GM21390 (cell line): ENCODE measurements at regions not wholly inside any gene's neighbourhood (a gene's known extent, or its start where the extent isn't known, plus 50 kb on each side); places are given as distances from the start of the nearest gene placed in this dataset.
A peak's percentile ranks its signal among the peaks of the same experiment; 100 is the strongest.
"Not testable (repeated sequence)": the region's sequence is repeated elsewhere in the genome, so short reads cannot be mapped to it uniquely, and the experiment has no call there.

ENCODE experiments used
- ATAC-seq: cut with Tn5 transposase; IDR thresholded peaks from one replicate; pipeline ENCODE4 v1.9.1; 2021; ENCODE audit not compliant: unreplicated experiment

GRCh38 chr10:61612450-61612849, 50.3 kb upstream of the CABCOCO1 start:
- no peak for ATAC-seq

GRCh38 chr10:61612009-61612408, 50.7 kb upstream of the CABCOCO1 start:
- no peak for ATAC-seq

GRCh38 chr10:61609701-61610100, 53.0 kb upstream of the CABCOCO1 start:
- ATAC-seq = no peak

GRCh38 chr10:61608255-61609033, 54.3 kb upstream of the CABCOCO1 start:
- ATAC-seq = no peak

GRCh38 chr10:61606959-61607907, 55.5 kb upstream of the CABCOCO1 start:
- ATAC-seq = no peak

- no peak for ATAC-seq
Observed at GRCh38 chr10:61605221-61605620, 57.5 kb upstream of the CABCOCO1 start.

- no peak for ATAC-seq
Observed at GRCh38 chr10:61600399-61600798, 62.3 kb upstream of the CABCOCO1 start.

GRCh38 chr10:61594430-61594829, 68.3 kb upstream of the CABCOCO1 start:
- ATAC-seq = no peak

GRCh38 chr10:61592581-61592980, 70.1 kb upstream of the CABCOCO1 start:
- peak; percentile 79 for ATAC-seq

GRCh38 chr10:61589547-61590243, 73.0 kb upstream of the CABCOCO1 start:
- no peak for ATAC-seq

- ATAC-seq = no peak
Observed at GRCh38 chr10:61588770-61589211, 73.9 kb upstream of the CABCOCO1 start.

- no peak for ATAC-seq
Observed at GRCh38 chr10:61586829-61587228, 75.9 kb upstream of the CABCOCO1 start.

GRCh38 chr10:61580608-61581007, 82.1 kb upstream of the CABCOCO1 start:
- ATAC-seq = no peak

GRCh38 chr10:61570204-61570603, 92.5 kb upstream of the CABCOCO1 start:
- ATAC-seq = not testable (repeated sequence)

- ATAC-seq = no peak
Observed at GRCh38 chr10:61567729-61568128, 95.0 kb upstream of the CABCOCO1 start.

GRCh38 chr10:61565819-61566560, 96.7 kb upstream of the CABCOCO1 start:
- ATAC-seq = no peak

- ATAC-seq = no peak
Observed at GRCh38 chr10:61564444-61564843, 98.3 kb upstream of the CABCOCO1 start.

GRCh38 chr10:61559615-61560014, 103.1 kb upstream of the CABCOCO1 start:
- no peak for ATAC-seq

- ATAC-seq = no peak
Observed at GRCh38 chr10:61558188-61558587, 104.5 kb upstream of the CABCOCO1 start.

- ATAC-seq = no peak
Observed at GRCh38 chr10:61554925-61555324, 101.7 kb upstream of the TMEM26 start.

GRCh38 chr10:61549861-61550260, 96.7 kb upstream of the TMEM26 start:
- no peak for ATAC-seq
